Esophagus muscularis mucosa (tissue), 4 donors: ENCODE measurements at regions not wholly inside any gene's neighbourhood (a gene's known extent, or its start where the extent isn't known, plus 50 kb on each side); places are given as distances from the start of the nearest gene placed in this dataset.

Experiments used
- DNase-seq: peaks from one replicate; pipeline ENCODE4 v3.0.0-alpha.2; 2017; ENCODE audit errors: extremely low spot score
- H3K27ac ChIP-seq, 4 donors: fragments of 200-600 bp; sonication (generic); replicated peaks in 1 of 4; 1 replicate in 3 of 4; 2 replicates in 1 of 4; pipeline ENCODE4 v1.5.1; 2016 to 2019; ENCODE audit warnings: mild to moderate bottlenecking in 1 of 4
- H3K27me3 ChIP-seq, 4 donors: fragments of 200-600 bp; sonication (generic); one replicate each; pipeline versions ENCODE4 v1.5.1 to v1.6.0; 2016 to 2019
- H3K36me3 ChIP-seq, 4 donors: fragments of 200-600 bp; sonication (generic); one replicate each; pipeline ENCODE4 v1.5.1; 2016 to 2019
- H3K4me1 ChIP-seq, 4 donors: fragments of 200-600 bp; sonication (generic); one replicate each; pipeline ENCODE4 v1.5.1; 2016 to 2019
- H3K4me3 ChIP-seq, 4 donors: fragments of 200-600 bp; sonication (generic); 1 replicate in 2 of 4; 2 replicates in 2 of 4; pipeline ENCODE4 v1.5.1; 2016 to 2019; ENCODE audit warnings: mild to moderate bottlenecking in 4 of 4, moderate library complexity in 1 of 4
- H3K9me3 ChIP-seq, 4 donors: fragments of 200-600 bp; sonication (generic); 1 replicate in 3 of 4; 2 replicates in 1 of 4; pipeline ENCODE4 v1.5.1; 2016 to 2019
- CTCF ChIP-seq, 3 experiments: fragments of 200-600 bp in 2 of 3; fragments of 450-650 bp in 1 of 3; sonication (generic) in 2 of 3; IDR thresholded peaks; one replicate each; pipeline ENCODE4 v1.5.1; 2017 to 2019; ENCODE audit warnings: antibody characterized with exemption in 3 of 3, mild to moderate bottlenecking in 2 of 3, moderate library complexity in 1 of 3
- EP300 ChIP-seq: sonication (generic); formaldehyde crosslinking; IDR thresholded peaks from one replicate; pipeline ENCODE4 v1.6.1; 2017; ENCODE audit warnings: antibody characterized with exemption
- POLR2A ChIP-seq: fragments of 450-650 bp; IDR thresholded peaks from one replicate; pipeline ENCODE4 v1.6.1; 2017; ENCODE audit warnings: antibody characterized with exemption, moderate library complexity, mild to moderate bottlenecking, low read depth
- POLR2AphosphoS5 ChIP-seq, 2 donors: sonication (generic); formaldehyde crosslinking; IDR thresholded peaks; one replicate each; pipeline ENCODE4 v1.6.1; 2017; ENCODE audit warnings: antibody characterized with exemption in 2 of 2
- WGBS: methylation state at CpG from one replicate; pipeline ENCODE4 v1.1.5; 2018; 5-methylcytosine and 5-hydroxymethylcytosine counted together
- intact Hi-C: fragments of 100-400 bp; cut with DNase I; formaldehyde crosslinking; loops from one replicate; pipeline ENCODE4 v1.15.1; 2023

GRCh38 chr6:137957471-137957870, 90.4 kb downstream of the TNFAIP3 start:
- peaks cover 0 to 4% (median 0%) of the 10 kb centered on the region in 4 donors for H3K9me3 ChIP-seq
- H3K4me1 ChIP-seq, result no peaks in the 10 kb centered on the region
- intact Hi-C loops, result no loop called here
- no peaks in the 10 kb centered on the region for H3K27me3 ChIP-seq
- TF ChIP-seq POLR2AphosphoS5 (IDR thresholded peaks at IDR 0.05) (no peak), EP300 (no peak), POLR2A (no peak), CTCF (IDR thresholded peaks at IDR 0.05) (no peak)
- no peak overlapping the region for H3K4me3 ChIP-seq
- no peaks in the 10 kb centered on the region for H3K36me3 ChIP-seq
- WGBS, result 88% methylated on average over 2 of the region's 2 CpGs
- H3K27ac ChIP-seq, result no peak overlapping the region
- no peak for DNase-seq

- intact Hi-C loops, result no loop called here
- DNase-seq, result no peak
- 76% methylated on average over 5 of the region's 5 CpGs for WGBS
- Histone ChIP-seq H3K4me3 (no peak overlapping the region), H3K27me3 (no peaks in the 10 kb centered on the region), H3K9me3 (peaks cover 0 to 4% (median 0%) of the 10 kb centered on the region in 4 donors), H3K4me1 (no peaks in the 10 kb centered on the region), H3K36me3 (no peaks in the 10 kb centered on the region), H3K27ac (no peak overlapping the region)
- no peak for TF ChIP-seq POLR2AphosphoS5 (IDR thresholded peaks at IDR 0.05)
- no peak for TF ChIP-seq EP300
- TF ChIP-seq CTCF (IDR thresholded peaks at IDR 0.05), result no peak
- TF ChIP-seq POLR2A, result no peak
These were observed 91.9 kb downstream of the TNFAIP3 start for GRCh38 chr6:137958811-137959565.

DNA sequence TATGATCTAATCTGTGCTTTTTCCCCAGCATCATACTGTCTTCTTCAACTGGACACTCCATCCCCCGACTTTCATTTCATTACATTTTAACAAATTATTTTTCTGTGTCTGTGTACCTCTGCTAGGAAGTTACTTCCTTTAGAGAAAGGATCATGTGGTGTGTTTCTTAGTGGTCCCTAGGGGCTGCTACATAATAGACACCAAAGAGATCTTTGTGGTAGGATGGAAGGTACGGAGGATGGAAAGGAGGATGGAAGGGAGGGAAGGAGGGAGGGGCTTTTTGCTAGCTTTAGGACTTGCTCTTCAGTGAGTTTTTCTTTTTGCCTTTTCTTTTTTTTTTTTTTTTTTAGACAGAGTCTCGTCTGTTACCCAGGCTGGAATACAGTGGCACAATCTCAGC, 95.7 kb downstream of the TNFAIP3 start:
- no peaks in the 10 kb centered on the region for H3K4me1 ChIP-seq
- H3K27me3 ChIP-seq, result no peaks in the 10 kb centered on the region
- intact Hi-C loops, result no loop called here
- no peak overlapping the region for H3K27ac ChIP-seq
- H3K36me3 ChIP-seq, result no peaks in the 10 kb centered on the region
- TF ChIP-seq EP300 (no peak), CTCF (IDR thresholded peaks at IDR 0.05) (no peak), POLR2A (no peak), POLR2AphosphoS5 (IDR thresholded peaks at IDR 0.05) (no peak)
- H3K9me3 ChIP-seq, result peaks cover 0 to 4% (median 0%) of the 10 kb centered on the region in 4 donors
- H3K4me3 ChIP-seq, result no peak overlapping the region
- 85% methylated on average over 3 of the region's 3 CpGs for WGBS
- no peak for DNase-seq

GRCh38 chr6:137964876-137965275, 97.8 kb downstream of the TNFAIP3 start:
- no peak overlapping the region for H3K4me3 ChIP-seq
- no peaks in the 10 kb centered on the region for H3K4me1 ChIP-seq
- no peaks in the 10 kb centered on the region for H3K27me3 ChIP-seq
- peaks cover 0 to 4% (median 0%) of the 10 kb centered on the region in 4 donors for H3K9me3 ChIP-seq
- H3K27ac ChIP-seq, result no peak overlapping the region
- no peaks in the 10 kb centered on the region for H3K36me3 ChIP-seq
- no peak for TF ChIP-seq EP300
- TF ChIP-seq POLR2AphosphoS5 (IDR thresholded peaks at IDR 0.05), result no peak
- no peak for TF ChIP-seq POLR2A
- TF ChIP-seq CTCF (IDR thresholded peaks at IDR 0.05), result no peak
- DNase-seq, result no peak
- 83% methylated on average over 4 of the region's 4 CpGs for WGBS
- intact Hi-C loops, result no loop called here
